HG03159 (cell line): ENCODE measurements at regions not wholly inside any gene's neighbourhood (a gene's known extent, or its start where the extent isn't known, plus 50 kb on each side); places are given as distances from the start of the nearest gene placed in this dataset.

ENCODE experiments used
- ATAC-seq: cut with Tn5 transposase; IDR thresholded peaks from one replicate; pipeline ENCODE4 v1.9.1; 2021; ENCODE audit warnings: mild to moderate bottlenecking, moderate library complexity; ENCODE audit not compliant: unreplicated experiment

GRCh38 chr6:139436200-139436956 lies 61.9 kb upstream of the CITED2 start:
- ATAC-seq: no peak

DNA sequence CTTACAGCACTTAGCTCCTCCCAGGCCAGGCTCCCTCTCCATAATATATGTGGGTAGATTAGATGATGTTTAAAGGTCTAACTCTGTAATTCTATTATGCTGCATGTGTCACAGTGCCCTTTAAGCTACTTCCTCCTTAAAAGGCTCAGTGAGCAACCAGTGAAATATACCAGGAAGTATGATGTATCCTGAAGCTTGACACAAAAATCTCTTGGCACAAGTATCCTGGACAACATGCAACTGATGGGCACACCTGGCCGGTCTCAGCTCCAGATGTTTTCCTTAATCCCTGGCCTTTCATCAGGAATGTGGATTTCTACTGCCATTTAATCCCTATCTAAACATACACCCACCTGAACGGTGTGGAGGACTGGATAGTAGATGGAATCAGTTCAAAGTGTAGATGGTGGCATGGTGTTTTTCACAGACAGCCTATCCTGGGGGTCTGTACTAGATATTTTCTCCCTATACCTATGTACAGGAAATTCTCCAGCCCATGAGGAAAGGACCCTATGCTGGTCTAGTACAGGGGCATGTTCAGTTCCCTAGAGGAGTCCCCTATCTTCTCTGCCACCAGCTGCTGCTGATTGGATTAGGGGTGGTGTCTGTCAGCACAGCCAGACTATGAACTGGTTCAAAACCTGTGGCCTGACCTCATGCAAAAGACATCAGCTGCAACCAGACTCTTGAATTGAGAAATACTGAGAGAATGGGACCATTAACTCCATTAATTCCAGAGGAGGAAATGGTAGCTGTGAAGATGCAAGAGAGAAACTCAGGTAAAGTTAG lies 59.4 kb upstream of the CITED2 start:
- no peak for ATAC-seq

- no peak for ATAC-seq
Measured at GRCh38 chr6:139431602-139431956, 57.1 kb upstream of the CITED2 start.

GRCh38 chr6:139430899-139431601 lies 56.6 kb upstream of the CITED2 start:
- ATAC-seq: no peak

- ATAC-seq: no peak
Measured at GRCh38 chr6:139429580-139430145, 55.2 kb upstream of the CITED2 start.

- no peak for ATAC-seq
Measured at GRCh38 chr6:139427199-139427598, 52.8 kb upstream of the CITED2 start.

GRCh38 chr6:139426795-139427194 lies 52.3 kb upstream of the CITED2 start:
- ATAC-seq: no peak

DNA sequence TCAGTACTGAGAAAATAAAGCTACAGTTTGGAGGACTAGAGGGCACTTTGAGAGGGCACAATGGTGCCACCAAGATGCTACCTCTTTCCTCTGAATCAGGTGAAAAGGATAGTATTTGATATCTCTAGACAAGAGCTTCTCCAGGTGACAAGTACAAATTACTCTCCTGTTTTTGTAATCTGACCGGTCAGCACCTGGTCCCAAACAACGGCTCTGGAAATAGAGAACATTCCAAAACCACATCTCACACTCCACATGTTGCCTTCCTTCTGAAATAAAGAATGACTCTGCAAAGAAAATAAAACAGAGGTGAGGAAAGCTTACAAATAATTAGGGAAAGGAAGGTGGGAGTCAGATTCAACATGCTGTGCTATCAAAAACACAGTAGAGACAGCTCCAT lies 51.3 kb upstream of the CITED2 start:
- ATAC-seq: no peak

- ATAC-seq: no peak
Measured at GRCh38 chr6:139423971-139424667, 49.7 kb upstream of the CITED2 start.
